ENCODE measurements at regions not wholly inside any gene's neighbourhood (a gene's known extent, or its start where the extent isn't known, plus 50 kb on each side); places are given as distances from the start of the nearest gene placed in this dataset.
A peak's percentile ranks its signal among the peaks of the same experiment; 100 is the strongest.

GRCh38 chr3:168585544-168585943 is 489.8 kb upstream of the GOLIM4 start:
- H3K9me3 ChIP-seq (ENCODE audit: control insufficient read depth in 2 of 2, insufficient read depth in 1 of 2, low read length in 1 of 2), result no peaks in the 10 kb centered on the region
- no peaks in the 10 kb centered on the region for H3K36me3 ChIP-seq (ENCODE audit: control insufficient read depth in 2 of 2, insufficient read depth in 2 of 2, low read length in 1 of 2)
- H3K4me3 ChIP-seq (ENCODE audit: low read length in 2 of 2), result no peak overlapping the region
- peak in 1 of 9 donors; percentile 12 for DNase-seq (ENCODE audit: low read depth in 6 of 9, low spot score in 9 of 9)
- no peak overlapping the region for H3K27ac ChIP-seq (ENCODE audit: low read depth in 1 of 2, low read length in 1 of 2)
- no peaks in the 10 kb centered on the region for H3K4me1 ChIP-seq (ENCODE audit: control insufficient read depth in 2 of 2, insufficient read depth in 2 of 2, low read length in 2 of 2)
- H3K27me3 ChIP-seq (ENCODE audit: control insufficient read depth in 2 of 2, insufficient read depth in 1 of 2, low read length in 1 of 2), result no peaks in the 10 kb centered on the region

DNA sequence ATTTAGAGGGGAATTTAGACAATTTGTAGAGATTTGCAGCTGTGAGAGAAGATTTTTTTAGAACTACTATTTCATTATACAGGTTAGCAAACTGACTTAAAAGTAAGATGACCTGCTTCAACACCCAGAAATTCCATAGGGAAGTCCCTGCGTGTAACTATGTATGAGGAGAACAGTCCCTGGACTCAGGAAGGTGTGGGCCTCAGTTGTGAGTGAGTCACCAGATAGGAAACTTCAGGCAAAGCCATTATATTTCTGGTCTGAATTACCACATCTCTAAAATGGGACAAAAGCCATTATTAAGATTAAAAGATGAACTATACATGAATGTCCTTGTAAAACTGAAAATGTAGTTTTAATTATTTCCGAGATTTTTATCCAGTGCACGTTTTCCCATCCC is 488.3 kb upstream of the GOLIM4 start:
- H3K27ac ChIP-seq (ENCODE audit: low read depth in 1 of 2, low read length in 1 of 2), result no peak overlapping the region
- H3K27me3 ChIP-seq (ENCODE audit: control insufficient read depth in 2 of 2, insufficient read depth in 1 of 2, low read length in 1 of 2), result no peaks in the 10 kb centered on the region
- H3K9me3 ChIP-seq (ENCODE audit: control insufficient read depth in 2 of 2, insufficient read depth in 1 of 2, low read length in 1 of 2), result no peaks in the 10 kb centered on the region
- DNase-seq (ENCODE audit: low read depth in 6 of 9, low spot score in 9 of 9), result no peak
- no peak overlapping the region for H3K4me3 ChIP-seq (ENCODE audit: low read length in 2 of 2)
- H3K4me1 ChIP-seq (ENCODE audit: control insufficient read depth in 2 of 2, insufficient read depth in 2 of 2, low read length in 2 of 2), result no peaks in the 10 kb centered on the region
- no peaks in the 10 kb centered on the region for H3K36me3 ChIP-seq (ENCODE audit: control insufficient read depth in 2 of 2, insufficient read depth in 2 of 2, low read length in 1 of 2)
- WGBS, result 95% methylated on average over 3 of the region's 3 CpGs

DNA sequence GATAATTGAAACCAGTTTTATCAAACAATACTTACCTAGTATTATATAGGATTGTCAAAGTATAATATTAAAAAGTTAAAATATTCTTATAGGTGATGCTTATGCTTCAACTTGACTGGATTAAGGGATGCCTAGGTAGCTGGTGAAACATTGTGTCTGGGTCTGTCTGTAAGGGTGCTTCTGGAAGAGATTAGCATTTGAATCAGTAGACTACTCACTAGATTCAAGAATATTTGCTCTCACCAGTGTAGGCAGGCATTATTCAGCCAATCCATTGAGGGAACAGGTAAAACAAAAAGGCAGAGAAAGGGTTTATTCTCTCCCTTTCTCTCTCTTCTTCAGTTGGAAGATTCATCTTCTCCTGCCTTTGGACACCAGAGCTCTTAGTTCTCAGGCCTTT is 486.8 kb upstream of the GOLIM4 start:
- Histone ChIP-seq H3K36me3 (ENCODE audit: control insufficient read depth in 2 of 2, insufficient read depth in 2 of 2, low read length in 1 of 2) (no peaks in the 10 kb centered on the region), H3K4me1 (ENCODE audit: control insufficient read depth in 2 of 2, insufficient read depth in 2 of 2, low read length in 2 of 2) (no peaks in the 10 kb centered on the region), H3K4me3 (ENCODE audit: low read length in 2 of 2) (no peak overlapping the region), H3K27me3 (ENCODE audit: control insufficient read depth in 2 of 2, insufficient read depth in 1 of 2, low read length in 1 of 2) (no peaks in the 10 kb centered on the region), H3K9me3 (ENCODE audit: control insufficient read depth in 2 of 2, insufficient read depth in 1 of 2, low read length in 1 of 2) (no peaks in the 10 kb centered on the region), H3K27ac (ENCODE audit: low read depth in 1 of 2, low read length in 1 of 2) (no peak overlapping the region)
- DNase-seq (ENCODE audit: low read depth in 6 of 9, low spot score in 9 of 9), result no peak

- H3K4me3 ChIP-seq (ENCODE audit: low read length in 2 of 2), result no peak overlapping the region
Observed at GRCh38 chr3:168581771-168582225, 486.1 kb upstream of the GOLIM4 start.

GRCh38 chr3:168579010-168579409 is 483.3 kb upstream of the GOLIM4 start:
- no peak overlapping the region for H3K4me3 ChIP-seq (ENCODE audit: low read length in 2 of 2)
- no peak overlapping the region for H3K27ac ChIP-seq (ENCODE audit: low read depth in 1 of 2, low read length in 1 of 2)
- DNase-seq (ENCODE audit: low read depth in 6 of 9, low spot score in 9 of 9), result no peak
- no peaks in the 10 kb centered on the region for H3K4me1 ChIP-seq (ENCODE audit: control insufficient read depth in 2 of 2, insufficient read depth in 2 of 2, low read length in 2 of 2)
- 61% methylated on average over 1 of the region's 1 CpG for WGBS
- H3K9me3 ChIP-seq (ENCODE audit: control insufficient read depth in 2 of 2, insufficient read depth in 1 of 2, low read length in 1 of 2), result no peaks in the 10 kb centered on the region
- no peaks in the 10 kb centered on the region for H3K27me3 ChIP-seq (ENCODE audit: control insufficient read depth in 2 of 2, insufficient read depth in 1 of 2, low read length in 1 of 2)
- H3K36me3 ChIP-seq (ENCODE audit: control insufficient read depth in 2 of 2, insufficient read depth in 2 of 2, low read length in 1 of 2), result no peaks in the 10 kb centered on the region

More at GRCh38 chr3:168581771-168582225, 486.1 kb upstream of the GOLIM4 start:
- WGBS, result 86% methylated on average over 2 of the region's 2 CpGs
- DNase-seq (ENCODE audit: low read depth in 6 of 9, low spot score in 9 of 9), result no peak
- no peaks in the 10 kb centered on the region for H3K4me1 ChIP-seq (ENCODE audit: control insufficient read depth in 2 of 2, insufficient read depth in 2 of 2, low read length in 2 of 2)
- no peaks in the 10 kb centered on the region for H3K36me3 ChIP-seq (ENCODE audit: control insufficient read depth in 2 of 2, insufficient read depth in 2 of 2, low read length in 1 of 2)
- H3K27me3 ChIP-seq (ENCODE audit: control insufficient read depth in 2 of 2, insufficient read depth in 1 of 2, low read length in 1 of 2), result no peaks in the 10 kb centered on the region
- H3K27ac ChIP-seq (ENCODE audit: low read depth in 1 of 2, low read length in 1 of 2), result no peak overlapping the region
- no peaks in the 10 kb centered on the region for H3K9me3 ChIP-seq (ENCODE audit: control insufficient read depth in 2 of 2, insufficient read depth in 1 of 2, low read length in 1 of 2)

- H3K9me3 ChIP-seq (ENCODE audit: control insufficient read depth in 2 of 2, insufficient read depth in 1 of 2, low read length in 1 of 2), result no peaks in the 10 kb centered on the region
- H3K4me1 ChIP-seq (ENCODE audit: control insufficient read depth in 2 of 2, insufficient read depth in 2 of 2, low read length in 2 of 2), result no peaks in the 10 kb centered on the region
- no peak overlapping the region for H3K4me3 ChIP-seq (ENCODE audit: low read length in 2 of 2)
- H3K27ac ChIP-seq (ENCODE audit: low read depth in 1 of 2, low read length in 1 of 2), result no peak overlapping the region
- WGBS, result 66% methylated on average over 2 of the region's 2 CpGs
- H3K36me3 ChIP-seq (ENCODE audit: control insufficient read depth in 2 of 2, insufficient read depth in 2 of 2, low read length in 1 of 2), result no peaks in the 10 kb centered on the region
- no peaks in the 10 kb centered on the region for H3K27me3 ChIP-seq (ENCODE audit: control insufficient read depth in 2 of 2, insufficient read depth in 1 of 2, low read length in 1 of 2)
- DNase-seq (ENCODE audit: low read depth in 6 of 9, low spot score in 9 of 9), result no peak
Observed at GRCh38 chr3:168575750-168576149, 480.0 kb upstream of the GOLIM4 start.

DNA sequence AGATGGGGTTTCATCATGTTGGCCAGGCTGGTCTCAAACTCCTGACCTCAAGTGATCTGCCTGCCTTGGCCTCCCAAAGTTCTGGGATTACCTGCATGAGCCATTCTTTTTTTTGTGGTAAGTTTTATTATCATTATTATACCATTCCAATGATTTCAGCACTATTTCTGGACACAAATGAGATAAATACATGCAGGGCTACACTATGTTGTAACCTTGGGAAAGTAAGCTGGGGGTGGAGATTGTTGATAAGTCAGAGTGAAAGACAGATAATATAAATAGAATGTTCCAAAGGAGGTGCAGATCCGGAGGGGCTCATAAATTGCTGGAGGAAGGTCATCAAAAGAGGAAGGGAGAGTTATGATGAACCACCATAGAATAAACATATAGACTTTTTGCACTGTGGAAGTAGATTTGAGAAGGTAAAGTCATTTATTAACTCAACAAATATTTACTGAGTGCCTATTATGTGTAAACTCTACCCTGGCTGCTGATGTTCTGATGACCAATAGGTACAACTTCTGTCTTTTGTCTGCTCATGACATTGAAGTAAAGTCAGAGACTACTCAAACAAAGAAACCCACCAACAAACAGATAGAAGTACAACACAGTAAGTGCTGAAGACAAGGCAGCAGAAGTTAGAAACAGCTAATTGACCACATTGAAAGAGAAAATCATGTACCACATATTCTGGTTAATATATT is 478.9 kb upstream of the GOLIM4 start:
- no peak for DNase-seq (ENCODE audit: low read depth in 6 of 9, low spot score in 9 of 9)
- WGBS, result 71% methylated on average over 1 of the region's 1 CpG

GRCh38 chr3:168570404-168571155 is 474.9 kb upstream of the GOLIM4 start:
- no peak overlapping the region for H3K27ac ChIP-seq (ENCODE audit: low read depth in 1 of 2, low read length in 1 of 2)
- H3K4me3 ChIP-seq (ENCODE audit: low read length in 2 of 2), result no peak overlapping the region
- WGBS, result 86% methylated on average over 2 of the region's 2 CpGs

More for the DNA sequence above, 478.9 kb upstream of the GOLIM4 start:
- Histone ChIP-seq H3K27me3 (ENCODE audit: control insufficient read depth in 2 of 2, insufficient read depth in 1 of 2, low read length in 1 of 2) (no peaks in the 10 kb centered on the region), H3K27ac (ENCODE audit: low read depth in 1 of 2, low read length in 1 of 2) (no peak overlapping the region), H3K36me3 (ENCODE audit: control insufficient read depth in 2 of 2, insufficient read depth in 2 of 2, low read length in 1 of 2) (no peaks in the 10 kb centered on the region), H3K4me1 (ENCODE audit: control insufficient read depth in 2 of 2, insufficient read depth in 2 of 2, low read length in 2 of 2) (no peaks in the 10 kb centered on the region), H3K9me3 (ENCODE audit: control insufficient read depth in 2 of 2, insufficient read depth in 1 of 2, low read length in 1 of 2) (no peaks in the 10 kb centered on the region), H3K4me3 (ENCODE audit: low read length in 2 of 2) (no peak overlapping the region)

DNA sequence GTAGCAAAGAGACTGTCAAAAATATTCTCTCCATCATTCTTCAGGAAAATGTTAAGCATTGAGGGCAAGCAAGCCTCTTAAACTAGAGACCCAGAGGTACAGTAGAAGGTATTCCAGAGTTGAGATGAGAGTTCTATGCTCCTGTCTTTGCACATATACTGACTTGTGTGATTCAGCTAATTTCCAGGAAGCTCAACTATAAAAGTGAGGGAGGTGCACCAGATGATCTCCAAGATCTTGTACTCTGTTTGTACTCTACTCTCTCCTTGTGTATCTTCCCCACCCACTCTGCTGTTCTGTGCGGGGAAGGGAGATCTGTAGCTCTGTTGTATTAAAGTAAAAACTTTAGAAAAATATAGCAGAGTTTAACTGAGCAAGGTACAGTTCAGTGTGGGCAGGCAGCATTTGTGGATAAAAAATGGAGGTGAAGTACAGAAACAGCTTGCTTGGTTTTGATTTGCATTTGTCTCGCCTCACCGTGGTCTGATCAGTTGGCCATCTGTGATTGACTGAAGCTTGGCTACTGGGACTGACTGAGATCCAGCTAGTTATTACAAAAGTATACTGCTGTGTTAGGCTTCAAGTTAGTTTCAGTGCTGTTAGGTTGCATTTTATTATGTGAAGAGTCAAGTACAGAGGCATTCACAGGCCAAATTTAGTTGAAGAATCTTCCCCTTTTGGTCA is 463.1 kb upstream of the GOLIM4 start:
- no peaks in the 10 kb centered on the region for H3K4me1 ChIP-seq (ENCODE audit: control insufficient read depth in 2 of 2, insufficient read depth in 2 of 2, low read length in 2 of 2)
- DNase-seq (ENCODE audit: low read depth in 6 of 9, low spot score in 9 of 9), result no peak
- H3K27ac ChIP-seq (ENCODE audit: low read depth in 1 of 2, low read length in 1 of 2), result no peak overlapping the region
- H3K27me3 ChIP-seq (ENCODE audit: control insufficient read depth in 2 of 2, insufficient read depth in 1 of 2, low read length in 1 of 2), result no peaks in the 10 kb centered on the region
- WGBS, result 97% methylated on average over 3 of the region's 3 CpGs
- no peak overlapping the region for H3K4me3 ChIP-seq (ENCODE audit: low read length in 2 of 2)
- H3K36me3 ChIP-seq (ENCODE audit: control insufficient read depth in 2 of 2, insufficient read depth in 2 of 2, low read length in 1 of 2), result no peaks in the 10 kb centered on the region
- H3K9me3 ChIP-seq (ENCODE audit: control insufficient read depth in 2 of 2, insufficient read depth in 1 of 2, low read length in 1 of 2), result no peaks in the 10 kb centered on the region

More at GRCh38 chr3:168570404-168571155, 474.9 kb upstream of the GOLIM4 start:
- H3K27me3 ChIP-seq (ENCODE audit: control insufficient read depth in 2 of 2, insufficient read depth in 1 of 2, low read length in 1 of 2), result no peaks in the 10 kb centered on the region
- H3K36me3 ChIP-seq (ENCODE audit: control insufficient read depth in 2 of 2, insufficient read depth in 2 of 2, low read length in 1 of 2), result no peaks in the 10 kb centered on the region
- no peaks in the 10 kb centered on the region for H3K9me3 ChIP-seq (ENCODE audit: control insufficient read depth in 2 of 2, insufficient read depth in 1 of 2, low read length in 1 of 2)
- no peaks in the 10 kb centered on the region for H3K4me1 ChIP-seq (ENCODE audit: control insufficient read depth in 2 of 2, insufficient read depth in 2 of 2, low read length in 2 of 2)
- no peak for DNase-seq (ENCODE audit: low read depth in 6 of 9, low spot score in 9 of 9)

All from thymus (tissue), 11 donors.